Astrocyte (in vitro differentiated cells and primary cell): ENCODE measurements at regions not wholly inside any gene's neighbourhood (a gene's known extent, or its start where the extent isn't known, plus 50 kb on each side); places are given as distances from the start of the nearest gene placed in this dataset.

Source experiments
- DNase-seq: peaks from one replicate; pipeline ENCODE4 v3.0.0-alpha.2; 2010; ENCODE audit warnings: low read depth
- FAIRE-seq: peaks from 2 replicates; lab custom pipeline; 2011; peaks lifted over from hg19 to GRCh38; lab: Jason Lieb, UNC
- H2AFZ ChIP-seq: 2 replicates; pipeline ENCODE4 v1.6.0; 2012; ENCODE audit warnings: low read depth, low read length, inconsistent platforms
- H3K27ac ChIP-seq: 2 replicates; pipeline ENCODE4 v1.5.1; 2011; ENCODE audit warnings: low read depth, low read length, inconsistent platforms
- H3K27me3 ChIP-seq: 2 replicates; pipeline ENCODE4 v1.6.0; 2011; ENCODE audit warnings: low read length, inconsistent platforms; ENCODE audit not compliant: insufficient read depth
- H3K36me3 ChIP-seq: 2 replicates; pipeline ENCODE4 v1.5.1; 2011; ENCODE audit warnings: low read length, inconsistent platforms; ENCODE audit not compliant: insufficient read depth
- H3K4me1 ChIP-seq: 2 replicates; pipeline ENCODE4 v1.5.1; 2011; ENCODE audit warnings: low read length, inconsistent platforms; ENCODE audit not compliant: insufficient read depth
- H3K4me2 ChIP-seq: 2 replicates; pipeline ENCODE4 v1.6.0; 2012; ENCODE audit warnings: low read length, inconsistent platforms
- H3K4me3 ChIP-seq: 2 replicates; pipeline ENCODE4 v1.5.1; 2011; ENCODE audit warnings: low read depth, mild to moderate bottlenecking, low read length, inconsistent platforms; ENCODE audit not compliant: insufficient read depth
- H3K79me2 ChIP-seq: 2 replicates; pipeline ENCODE4 v1.6.0; 2012; ENCODE audit warnings: mild to moderate bottlenecking, low read length, inconsistent platforms; ENCODE audit not compliant: insufficient read depth
- H3K9ac ChIP-seq: 2 replicates; pipeline ENCODE4 v1.6.0; 2012; ENCODE audit warnings: mild to moderate bottlenecking, low read length, inconsistent platforms
- H3K9me3 ChIP-seq: 2 replicates; pipeline ENCODE4 v1.5.1; 2012; ENCODE audit warnings: low read depth, mild to moderate bottlenecking, low read length, inconsistent platforms; ENCODE audit not compliant: insufficient read depth
- H4K20me1 ChIP-seq: 2 replicates; pipeline ENCODE4 v1.6.0; 2012; ENCODE audit warnings: low read length, inconsistent platforms; ENCODE audit not compliant: insufficient read depth
- H3K27ac Mint-ChIP-seq: one replicate; pipeline ENCODE4 v1.8.0; 2021; ENCODE audit warnings: mild to moderate bottlenecking, mixed read lengths; ENCODE audit not compliant: unreplicated experiment
- H3K27me3 Mint-ChIP-seq: one replicate; pipeline ENCODE4 v1.8.0; 2021; ENCODE audit warnings: low read depth, mixed read lengths; ENCODE audit not compliant: unreplicated experiment
- H3K36me3 Mint-ChIP-seq: one replicate; pipeline ENCODE4 v1.8.0; 2021; ENCODE audit warnings: low read depth, mixed read lengths; ENCODE audit not compliant: unreplicated experiment
- H3K4me1 Mint-ChIP-seq: one replicate; pipeline ENCODE4 v1.8.0; 2021; ENCODE audit warnings: low read depth, mixed read lengths; ENCODE audit not compliant: unreplicated experiment
- H3K4me3 Mint-ChIP-seq: one replicate; pipeline ENCODE4 v1.8.0; 2021; ENCODE audit warnings: mild to moderate bottlenecking, moderate library complexity, mixed read lengths; ENCODE audit not compliant: unreplicated experiment
- H3K9me3 Mint-ChIP-seq: one replicate; pipeline ENCODE4 v1.8.0; 2021; ENCODE audit warnings: mild to moderate bottlenecking, mixed read lengths; ENCODE audit not compliant: unreplicated experiment
- EZH2 ChIP-seq: IDR thresholded peaks from 2 replicates; pipeline ENCODE4 v1.6.1; 2012; ENCODE audit warnings: mild to moderate bottlenecking, low read length, inconsistent platforms; ENCODE audit not compliant: insufficient read depth
- TF ChIP-seq, protein P1 (sequence below): IDR thresholded peaks from 2 replicates; pipeline ENCODE4 v1.5.1; 2011; ENCODE audit warnings: low read depth, mild to moderate bottlenecking, inconsistent platforms, low read length, moderate library complexity; ENCODE audit not compliant: insufficient read depth

DNA sequence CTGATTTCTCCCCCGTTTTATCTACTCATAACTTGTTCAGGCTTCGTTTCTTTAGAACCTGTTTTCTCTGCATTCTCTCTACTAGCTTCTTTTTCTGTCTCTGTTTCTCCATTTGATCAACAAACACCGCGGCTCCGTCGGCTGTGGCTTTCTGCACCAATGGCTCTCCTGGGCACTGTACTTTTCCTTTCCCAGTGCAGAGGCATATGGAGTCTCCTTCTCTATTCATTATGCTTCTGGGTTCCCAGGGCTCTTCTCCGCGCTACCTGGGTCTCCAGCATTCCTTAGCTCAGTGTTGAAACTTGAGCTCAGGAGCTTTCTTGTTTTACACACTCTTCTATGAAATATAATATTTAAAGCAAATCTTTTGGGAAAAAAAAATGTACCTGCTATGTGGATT lies 196.6 kb upstream of the SOX11 start:
- Mint-ChIP-seq H3K9me3 (peaks cover 2% of the 10 kb centered on the region), H3K36me3 (no peaks in the 10 kb centered on the region), H3K4me3 (no peak overlapping the region), H3K4me1 (no peaks in the 10 kb centered on the region), H3K27ac (no peak overlapping the region), H3K27me3 (no peaks in the 10 kb centered on the region)
- no peak overlapping the region for H2AFZ ChIP-seq
- no peak overlapping the region for H3K9ac ChIP-seq
- no peaks in the 10 kb centered on the region for H4K20me1 ChIP-seq
- H3K4me3 ChIP-seq = no peak overlapping the region
- no peak overlapping the region for H3K27ac ChIP-seq
- TF ChIP-seq, protein P1, sequence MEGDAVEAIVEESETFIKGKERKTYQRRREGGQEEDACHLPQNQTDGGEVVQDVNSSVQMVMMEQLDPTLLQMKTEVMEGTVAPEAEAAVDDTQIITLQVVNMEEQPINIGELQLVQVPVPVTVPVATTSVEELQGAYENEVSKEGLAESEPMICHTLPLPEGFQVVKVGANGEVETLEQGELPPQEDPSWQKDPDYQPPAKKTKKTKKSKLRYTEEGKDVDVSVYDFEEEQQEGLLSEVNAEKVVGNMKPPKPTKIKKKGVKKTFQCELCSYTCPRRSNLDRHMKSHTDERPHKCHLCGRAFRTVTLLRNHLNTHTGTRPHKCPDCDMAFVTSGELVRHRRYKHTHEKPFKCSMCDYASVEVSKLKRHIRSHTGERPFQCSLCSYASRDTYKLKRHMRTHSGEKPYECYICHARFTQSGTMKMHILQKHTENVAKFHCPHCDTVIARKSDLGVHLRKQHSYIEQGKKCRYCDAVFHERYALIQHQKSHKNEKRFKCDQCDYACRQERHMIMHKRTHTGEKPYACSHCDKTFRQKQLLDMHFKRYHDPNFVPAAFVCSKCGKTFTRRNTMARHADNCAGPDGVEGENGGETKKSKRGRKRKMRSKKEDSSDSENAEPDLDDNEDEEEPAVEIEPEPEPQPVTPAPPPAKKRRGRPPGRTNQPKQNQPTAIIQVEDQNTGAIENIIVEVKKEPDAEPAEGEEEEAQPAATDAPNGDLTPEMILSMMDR = no peak
- TF ChIP-seq EZH2 = no peak
- no peaks in the 10 kb centered on the region for H3K79me2 ChIP-seq
- no peaks in the 10 kb centered on the region for H3K27me3 ChIP-seq
- no peaks in the 10 kb centered on the region for H3K9me3 ChIP-seq
- FAIRE-seq = no peak
- no peaks in the 10 kb centered on the region for H3K4me1 ChIP-seq
- no peaks in the 10 kb centered on the region for H3K36me3 ChIP-seq
- no peak overlapping the region for H3K4me2 ChIP-seq
- no peak for DNase-seq

GRCh38 chr2:5497874-5498273 lies 194.3 kb upstream of the SOX11 start:
- Histone ChIP-seq H3K79me2 (no peaks in the 10 kb centered on the region), H3K27ac (no peak overlapping the region), H3K9ac (no peak overlapping the region), H3K27me3 (no peaks in the 10 kb centered on the region), H3K4me2 (no peak overlapping the region), H2AFZ (no peak overlapping the region), H3K9me3 (no peaks in the 10 kb centered on the region), H3K4me3 (no peak overlapping the region), H3K4me1 (no peaks in the 10 kb centered on the region), H3K36me3 (no peaks in the 10 kb centered on the region), H4K20me1 (no peaks in the 10 kb centered on the region)
- H3K4me3 Mint-ChIP-seq = no peak overlapping the region
- H3K27me3 Mint-ChIP-seq = no peaks in the 10 kb centered on the region
- no peaks in the 10 kb centered on the region for H3K4me1 Mint-ChIP-seq
- DNase-seq (no peak), FAIRE-seq (no peak)
- H3K36me3 Mint-ChIP-seq = no peaks in the 10 kb centered on the region
- peaks cover 2% of the 10 kb centered on the region for H3K9me3 Mint-ChIP-seq
- no peak overlapping the region for H3K27ac Mint-ChIP-seq
- TF ChIP-seq EZH2 = no peak
- TF ChIP-seq, protein P1 = no peak

GRCh38 chr2:5501807-5502206 lies 190.4 kb upstream of the SOX11 start:
- H3K4me2 ChIP-seq = no peak overlapping the region
- H3K4me3 ChIP-seq = no peak overlapping the region
- TF ChIP-seq EZH2 = no peak
- TF ChIP-seq, protein P1 = no peak
- H3K79me2 ChIP-seq = no peaks in the 10 kb centered on the region
- DNase-seq = no peak
- no peak overlapping the region for H3K27ac Mint-ChIP-seq
- no peaks in the 10 kb centered on the region for H3K9me3 ChIP-seq
- no peaks in the 10 kb centered on the region for H3K27me3 ChIP-seq
- H3K4me3 Mint-ChIP-seq = no peak overlapping the region
- H3K9ac ChIP-seq = no peak overlapping the region
- H2AFZ ChIP-seq = no peak overlapping the region
- no peaks in the 10 kb centered on the region for H3K4me1 ChIP-seq
- H3K27me3 Mint-ChIP-seq = no peaks in the 10 kb centered on the region
- no peaks in the 10 kb centered on the region for H3K36me3 Mint-ChIP-seq
- no peaks in the 10 kb centered on the region for H3K9me3 Mint-ChIP-seq
- H4K20me1 ChIP-seq = no peaks in the 10 kb centered on the region
- no peaks in the 10 kb centered on the region for H3K4me1 Mint-ChIP-seq
- no peak for FAIRE-seq
- H3K27ac ChIP-seq = no peak overlapping the region
- no peaks in the 10 kb centered on the region for H3K36me3 ChIP-seq
